ENCODE measurements at regions not wholly inside any gene's neighbourhood (a gene's known extent, or its start where the extent isn't known, plus 50 kb on each side); places are given as distances from the start of the nearest gene placed in this dataset.

DNA sequence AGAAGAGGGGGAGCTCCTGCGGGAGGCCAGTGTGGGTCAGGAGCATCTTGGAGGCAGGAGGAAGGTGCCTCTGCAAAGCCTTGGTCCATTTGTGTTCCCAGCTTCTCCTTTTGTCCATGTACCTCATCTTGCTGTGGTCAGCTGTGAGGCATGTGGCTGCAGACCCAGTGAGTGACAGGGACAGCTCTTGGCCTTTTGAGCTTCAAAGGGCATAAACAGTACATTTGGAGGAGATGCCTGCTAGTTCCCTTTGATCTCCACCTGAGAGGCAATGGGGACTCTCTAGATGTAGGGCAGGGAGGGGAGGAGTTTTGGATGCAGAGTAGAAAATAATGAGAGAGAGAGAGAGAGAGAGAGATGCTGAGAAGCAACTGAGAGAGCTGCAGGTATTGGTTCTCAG is 270.0 kb downstream of the TLE3 start:
- WGBS, 2 donors (ENCODE audit: low coverage in 1 of 2), result no CpG with 5 or more reads among the region's 1 CpG
- no peaks in the 10 kb centered on the region for H3K9me3 ChIP-seq
- TF ChIP-seq, protein P1, sequence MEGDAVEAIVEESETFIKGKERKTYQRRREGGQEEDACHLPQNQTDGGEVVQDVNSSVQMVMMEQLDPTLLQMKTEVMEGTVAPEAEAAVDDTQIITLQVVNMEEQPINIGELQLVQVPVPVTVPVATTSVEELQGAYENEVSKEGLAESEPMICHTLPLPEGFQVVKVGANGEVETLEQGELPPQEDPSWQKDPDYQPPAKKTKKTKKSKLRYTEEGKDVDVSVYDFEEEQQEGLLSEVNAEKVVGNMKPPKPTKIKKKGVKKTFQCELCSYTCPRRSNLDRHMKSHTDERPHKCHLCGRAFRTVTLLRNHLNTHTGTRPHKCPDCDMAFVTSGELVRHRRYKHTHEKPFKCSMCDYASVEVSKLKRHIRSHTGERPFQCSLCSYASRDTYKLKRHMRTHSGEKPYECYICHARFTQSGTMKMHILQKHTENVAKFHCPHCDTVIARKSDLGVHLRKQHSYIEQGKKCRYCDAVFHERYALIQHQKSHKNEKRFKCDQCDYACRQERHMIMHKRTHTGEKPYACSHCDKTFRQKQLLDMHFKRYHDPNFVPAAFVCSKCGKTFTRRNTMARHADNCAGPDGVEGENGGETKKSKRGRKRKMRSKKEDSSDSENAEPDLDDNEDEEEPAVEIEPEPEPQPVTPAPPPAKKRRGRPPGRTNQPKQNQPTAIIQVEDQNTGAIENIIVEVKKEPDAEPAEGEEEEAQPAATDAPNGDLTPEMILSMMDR (IDR thresholded peaks at IDR 0.05), result no peak
- TF ChIP-seq EP300 (IDR thresholded peaks at IDR 0.05), result no peak
- H3K4me3 ChIP-seq, result no peak overlapping the region
- H3K27ac ChIP-seq, result no peak overlapping the region
- no peaks in the 10 kb centered on the region for H3K27me3 ChIP-seq
- no peaks in the 10 kb centered on the region for H3K36me3 ChIP-seq
- no peak for ATAC-seq
- H3K4me1 ChIP-seq, result peaks cover 0 to 5% (median 0%) of the 10 kb centered on the region in 3 donors

DNA sequence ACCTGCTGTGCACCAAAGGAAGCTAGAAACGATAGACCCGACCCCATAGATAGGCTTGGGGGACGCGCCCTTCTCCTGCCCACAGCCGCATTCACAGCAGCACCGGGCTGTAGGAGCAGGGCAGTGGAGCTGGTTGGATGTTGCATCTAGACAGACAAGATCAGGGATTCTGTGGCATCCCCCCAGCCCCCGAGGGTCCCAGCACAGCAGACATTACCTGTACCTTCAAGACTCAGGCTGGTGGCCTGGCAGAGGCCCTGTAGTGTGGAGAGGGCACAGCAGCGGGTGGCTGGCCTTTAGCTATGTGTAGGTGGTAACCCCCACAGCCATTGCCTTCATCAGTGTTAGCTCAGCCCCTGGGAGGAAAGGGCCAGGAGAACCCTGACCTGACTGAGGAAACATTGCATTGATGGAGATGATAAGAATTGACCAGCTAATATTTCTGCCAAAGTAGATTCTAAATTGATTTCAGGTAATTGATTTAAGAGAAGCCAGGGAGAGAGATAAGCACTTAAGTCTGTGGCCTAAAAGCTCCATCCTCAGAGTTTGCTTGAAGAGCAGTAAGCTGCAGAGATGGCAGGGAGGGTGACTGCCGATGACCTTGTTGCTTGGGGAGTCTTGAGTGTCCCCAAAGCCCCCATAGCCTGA is 269.4 kb downstream of the TLE3 start:
- peaks cover 0 to 5% (median 0%) of the 10 kb centered on the region in 3 donors for H3K4me1 ChIP-seq
- H3K27me3 ChIP-seq, result no peaks in the 10 kb centered on the region
- no peaks in the 10 kb centered on the region for H3K9me3 ChIP-seq
- TF ChIP-seq POLR2A (IDR thresholded peaks at IDR 0.05) (no peak), EP300 (IDR thresholded peaks at IDR 0.05) (no peak), POLR2AphosphoS5 (IDR thresholded peaks at IDR 0.05) (no peak)
- TF ChIP-seq, protein P1 (IDR thresholded peaks at IDR 0.05), result no peak
- H3K27ac ChIP-seq, result no peak overlapping the region
- no peak overlapping the region for H3K4me3 ChIP-seq
- no peaks in the 10 kb centered on the region for H3K36me3 ChIP-seq
- no peak for ATAC-seq
- WGBS, 2 donors (ENCODE audit: low coverage in 1 of 2), result 67 to 93% methylated on average over 1 to 5 of the region's 9 CpGs

DNA sequence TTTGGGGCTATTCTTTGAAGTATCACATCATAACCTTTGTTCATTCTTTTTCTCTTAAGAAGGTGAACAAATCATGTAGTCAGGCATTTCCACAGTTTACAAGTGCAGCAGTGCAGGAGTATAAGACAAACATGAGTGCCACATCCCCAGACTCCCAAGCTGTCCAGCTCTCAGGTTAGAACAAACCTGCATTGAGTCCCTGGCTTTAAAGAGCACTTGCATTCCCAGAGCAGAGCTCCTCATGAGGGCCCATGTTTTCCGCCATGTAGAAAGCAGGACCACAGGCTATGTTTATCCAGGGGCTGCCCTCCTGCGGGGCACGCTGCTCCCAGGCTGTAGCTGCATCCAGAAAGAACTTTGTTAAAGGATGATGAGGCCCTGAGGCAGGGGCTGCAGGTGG is 267.7 kb downstream of the TLE3 start:
- TF ChIP-seq POLR2A (IDR thresholded peaks at IDR 0.05) (no peak), POLR2AphosphoS5 (IDR thresholded peaks at IDR 0.05) (no peak), EP300 (IDR thresholded peaks at IDR 0.05) (no peak)
- TF ChIP-seq, protein P1 (IDR thresholded peaks at IDR 0.05), result no peak
- no peak overlapping the region for H3K27ac ChIP-seq
- WGBS, 2 donors (ENCODE audit: low coverage in 1 of 2), result no CpG with 5 or more reads among the region's 3 CpGs

DNA sequence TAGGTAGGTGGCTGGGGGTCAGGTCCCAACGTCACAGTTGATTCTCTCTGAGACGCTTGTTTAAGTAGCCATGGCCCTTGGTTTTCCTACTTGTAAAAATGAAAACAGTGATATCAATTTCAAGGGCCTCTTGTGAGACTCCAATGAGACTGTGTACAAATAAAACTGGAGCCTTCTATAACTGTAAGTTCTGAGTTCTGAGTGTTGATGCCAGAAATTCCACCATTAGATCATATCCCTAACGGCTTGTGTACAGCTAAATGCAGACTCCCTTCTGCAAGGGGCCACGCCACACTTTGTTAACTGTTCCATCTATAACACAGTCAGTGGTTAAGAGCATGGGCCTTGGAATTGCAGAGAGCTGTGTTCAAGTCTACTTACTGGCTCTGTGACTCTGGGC is 267.3 kb downstream of the TLE3 start:
- H3K4me3 ChIP-seq, result no peak overlapping the region
- 83% methylated on average over 3 of the region's 4 CpGs; no CpG with 5 or more reads in 1 of the 2 donors for WGBS, 2 donors (ENCODE audit: low coverage in 1 of 2)
- ATAC-seq, result no peak
- no peaks in the 10 kb centered on the region for H3K9me3 ChIP-seq
- TF ChIP-seq POLR2A (IDR thresholded peaks at IDR 0.05), result no peak
- peaks cover 0 to 5% (median 0%) of the 10 kb centered on the region in 3 donors for H3K4me1 ChIP-seq
- H3K27me3 ChIP-seq, result no peaks in the 10 kb centered on the region
- no peak overlapping the region for H3K27ac ChIP-seq
- no peaks in the 10 kb centered on the region for H3K36me3 ChIP-seq

More for the DNA sequence above, 267.7 kb downstream of the TLE3 start:
- Histone ChIP-seq H3K27me3 (no peaks in the 10 kb centered on the region), H3K9me3 (no peaks in the 10 kb centered on the region), H3K36me3 (no peaks in the 10 kb centered on the region), H3K4me3 (no peak overlapping the region), H3K4me1 (peaks cover 0 to 5% (median 0%) of the 10 kb centered on the region in 3 donors)
- no peak for ATAC-seq

DNA sequence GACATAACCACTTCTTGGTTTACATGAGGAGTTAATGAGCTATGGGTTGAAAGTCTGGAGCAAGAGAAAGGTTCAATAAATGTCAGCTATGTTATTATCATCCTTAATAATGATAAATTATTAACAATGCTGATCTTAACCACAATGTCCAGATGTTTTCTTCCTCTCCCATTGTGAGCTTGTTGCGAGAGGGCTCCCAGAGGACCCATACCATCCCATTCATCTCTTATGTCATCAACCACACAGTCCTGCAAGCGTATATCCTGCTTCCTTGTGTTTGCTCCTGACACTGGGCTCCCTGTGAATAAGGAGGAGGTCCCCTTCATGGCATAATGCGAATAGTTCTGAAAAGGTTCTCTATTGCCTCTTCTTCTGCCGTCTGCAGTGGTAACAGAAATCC is 266.8 kb downstream of the TLE3 start:
- Histone ChIP-seq H3K9me3 (no peaks in the 10 kb centered on the region), H3K36me3 (no peaks in the 10 kb centered on the region), H3K4me3 (no peak overlapping the region), H3K4me1 (peaks cover 0 to 5% (median 0%) of the 10 kb centered on the region in 3 donors), H3K27ac (no peak overlapping the region), H3K27me3 (no peaks in the 10 kb centered on the region)
- ATAC-seq, result no peak
- 89 to 93% methylated on average over 4 of the region's 4 CpGs for WGBS, 2 donors (ENCODE audit: low coverage in 1 of 2)
- no peak for TF ChIP-seq POLR2A (IDR thresholded peaks at IDR 0.05)
- TF ChIP-seq, protein P1 (IDR thresholded peaks at IDR 0.05), result no peak
- TF ChIP-seq EP300 (IDR thresholded peaks at IDR 0.05), result no peak
- no peak for TF ChIP-seq POLR2AphosphoS5 (IDR thresholded peaks at IDR 0.05)

Measured in gastroesophageal sphincter (tissue), 4 donors.